Mesodermal cell (in vitro differentiated cells): ENCODE measurements at regions not wholly inside any gene's neighbourhood (a gene's known extent, or its start where the extent isn't known, plus 50 kb on each side); places are given as distances from the start of the nearest gene placed in this dataset.

Experiments used
- H3K27ac ChIP-seq: 2 replicates; pipeline ENCODE4 v1.7.0; 2013; ENCODE audit warnings: mild to moderate bottlenecking, low read depth, low read length, moderate library complexity; ENCODE audit not compliant: severe bottlenecking
- H3K36me3 ChIP-seq: 2 replicates; pipeline ENCODE4 v1.7.1; 2013; ENCODE audit warnings: mild to moderate bottlenecking, low read length, moderate library complexity; ENCODE audit not compliant: control insufficient read depth, insufficient read depth
- H3K4me1 ChIP-seq: one replicate; pipeline ENCODE4 v1.7.1; 2013; ENCODE audit warnings: mild to moderate bottlenecking, low read length; ENCODE audit not compliant: insufficient read depth, control insufficient read depth, poor library complexity, severe bottlenecking
- H3K4me3 ChIP-seq: 2 replicates; pipeline ENCODE4 v1.7.0; 2013; ENCODE audit warnings: low read length, control low read depth, mild to moderate bottlenecking; ENCODE audit not compliant: insufficient read depth, poor library complexity, severe bottlenecking; ENCODE audit errors: extremely low read depth
- H3K9me3 ChIP-seq: 2 replicates; pipeline ENCODE4 v1.7.1; 2013; ENCODE audit warnings: mild to moderate bottlenecking, low read length, moderate library complexity; ENCODE audit not compliant: control insufficient read depth
- WGBS, 2 experiments: methylation state at CpG; one replicate each; pipeline ENCODE4 v1.1.5; 2013; ENCODE audit warnings: missing lambda C conversion rate in 2 of 2; ENCODE audit not compliant: insufficient coverage in 2 of 2; 5-methylcytosine and 5-hydroxymethylcytosine counted together

DNA sequence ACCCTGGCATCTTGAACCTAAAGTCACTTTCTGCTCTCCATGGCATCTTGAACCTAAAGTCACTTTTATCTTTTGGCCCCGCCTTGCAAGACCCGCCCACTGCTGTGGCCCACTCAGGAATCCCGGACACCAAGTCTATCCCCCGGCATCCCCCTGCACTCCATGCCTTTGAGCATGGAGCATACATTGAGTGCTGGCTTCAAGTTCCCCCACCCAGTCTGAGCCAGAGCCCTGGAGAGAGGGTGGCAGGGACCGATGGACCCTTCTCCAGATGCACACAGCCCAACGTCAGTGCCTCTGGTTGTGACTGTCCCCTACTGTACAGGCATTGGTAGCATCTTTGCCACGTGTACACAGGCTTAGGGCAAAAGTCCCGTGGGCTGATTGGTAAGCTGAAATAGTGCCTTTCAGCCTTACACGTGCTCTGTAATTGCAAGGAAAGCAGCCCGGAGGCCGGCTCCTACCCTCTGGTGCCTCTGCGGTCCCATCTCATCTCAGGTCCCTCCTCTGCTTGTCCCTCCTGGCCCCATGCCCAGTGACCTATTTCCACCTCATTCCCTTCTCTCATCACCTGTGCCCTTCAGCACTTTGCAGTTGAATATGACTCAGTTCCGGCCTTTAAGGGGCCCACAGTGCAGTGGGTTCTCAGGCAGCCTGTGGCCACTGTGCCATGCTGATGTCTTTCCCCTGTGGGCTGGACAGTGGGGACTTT, 154.0 kb downstream of the INHBB start:
- Histone ChIP-seq H3K4me3 (no peak overlapping the region), H3K4me1 (no peaks in the 10 kb centered on the region), H3K9me3 (no peaks in the 10 kb centered on the region), H3K27ac (no peak overlapping the region), H3K36me3 (no peaks in the 10 kb centered on the region)
- 83 to 89% methylated on average over 13 of the region's 13 CpGs for WGBS, 2 experiments

DNA sequence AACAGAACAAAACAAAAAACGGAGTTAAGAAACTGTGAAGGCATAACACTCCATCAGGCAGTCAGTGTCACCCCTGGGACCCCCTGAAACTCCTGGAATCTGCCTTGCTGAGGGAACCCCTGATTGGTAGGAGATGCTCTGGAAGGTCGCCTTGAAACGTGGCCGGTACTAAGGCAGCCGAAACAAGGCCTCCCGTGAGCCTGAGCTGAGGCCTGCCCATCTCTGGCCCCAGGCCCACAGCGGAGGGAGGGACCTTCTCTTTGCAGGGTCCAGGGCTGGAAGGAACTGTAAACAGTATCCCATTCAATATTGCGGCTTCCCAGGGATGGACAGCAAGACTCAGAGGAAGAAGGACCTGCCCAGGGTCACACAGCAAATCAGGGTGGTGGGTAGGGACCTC, 155.7 kb downstream of the INHBB start:
- Histone ChIP-seq H3K9me3 (no peaks in the 10 kb centered on the region), H3K4me3 (no peak overlapping the region), H3K27ac (no peak overlapping the region), H3K4me1 (no peaks in the 10 kb centered on the region), H3K36me3 (no peaks in the 10 kb centered on the region)
- 85 to 86% methylated on average over 7 to 8 of the region's 8 CpGs for WGBS, 2 experiments

DNA sequence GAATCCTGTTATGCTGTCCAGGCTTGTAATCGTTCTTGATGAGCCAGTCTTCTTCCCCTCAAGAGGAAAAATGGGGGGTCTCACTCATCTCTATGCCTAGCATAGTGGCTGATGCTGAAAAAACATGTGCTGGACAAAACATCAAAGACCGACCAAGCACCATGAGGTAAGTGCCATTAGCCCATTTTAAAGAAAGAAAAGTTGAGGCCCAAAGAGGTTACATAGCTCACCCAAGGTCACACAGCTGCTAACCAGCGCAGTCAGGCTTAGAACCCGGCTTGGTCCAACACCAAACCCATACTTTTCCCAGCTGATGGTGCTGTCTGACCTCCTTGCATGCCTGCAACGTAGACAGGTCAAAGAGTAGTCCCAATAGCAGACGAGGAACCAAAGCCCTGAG, 156.4 kb downstream of the INHBB start:
- no peaks in the 10 kb centered on the region for H3K9me3 ChIP-seq
- no peak overlapping the region for H3K4me3 ChIP-seq
- WGBS, 2 experiments = 73 to 98% methylated on average over 4 to 6 of the region's 6 CpGs
- no peaks in the 10 kb centered on the region for H3K4me1 ChIP-seq
- no peaks in the 10 kb centered on the region for H3K36me3 ChIP-seq
- no peak overlapping the region for H3K27ac ChIP-seq

DNA sequence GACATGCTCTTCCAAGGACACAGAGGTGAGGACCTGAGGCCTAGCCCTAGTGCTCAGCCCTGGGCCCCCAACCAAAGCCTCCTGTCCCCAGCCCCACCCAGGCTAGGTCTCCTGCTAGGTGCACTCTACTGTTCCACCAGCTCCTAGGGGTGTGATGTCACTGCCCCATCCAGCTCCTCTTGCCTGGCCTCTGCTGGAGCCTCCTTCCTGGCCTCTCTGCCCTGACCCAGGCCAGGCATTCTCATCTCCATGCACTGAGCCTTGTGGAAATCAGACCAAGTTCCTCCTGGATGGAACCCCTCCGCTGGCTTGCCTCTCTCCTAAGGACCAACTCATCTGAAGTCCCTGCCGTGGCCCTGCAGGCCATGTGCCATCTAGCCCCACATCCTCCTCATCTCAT, 156.8 kb downstream of the INHBB start:
- Histone ChIP-seq H3K4me1 (no peaks in the 10 kb centered on the region), H3K9me3 (no peaks in the 10 kb centered on the region), H3K36me3 (no peaks in the 10 kb centered on the region), H3K27ac (no peak overlapping the region), H3K4me3 (no peak overlapping the region)
- WGBS, 2 experiments = 83 to 100% methylated on average over 2 of the region's 2 CpGs

DNA sequence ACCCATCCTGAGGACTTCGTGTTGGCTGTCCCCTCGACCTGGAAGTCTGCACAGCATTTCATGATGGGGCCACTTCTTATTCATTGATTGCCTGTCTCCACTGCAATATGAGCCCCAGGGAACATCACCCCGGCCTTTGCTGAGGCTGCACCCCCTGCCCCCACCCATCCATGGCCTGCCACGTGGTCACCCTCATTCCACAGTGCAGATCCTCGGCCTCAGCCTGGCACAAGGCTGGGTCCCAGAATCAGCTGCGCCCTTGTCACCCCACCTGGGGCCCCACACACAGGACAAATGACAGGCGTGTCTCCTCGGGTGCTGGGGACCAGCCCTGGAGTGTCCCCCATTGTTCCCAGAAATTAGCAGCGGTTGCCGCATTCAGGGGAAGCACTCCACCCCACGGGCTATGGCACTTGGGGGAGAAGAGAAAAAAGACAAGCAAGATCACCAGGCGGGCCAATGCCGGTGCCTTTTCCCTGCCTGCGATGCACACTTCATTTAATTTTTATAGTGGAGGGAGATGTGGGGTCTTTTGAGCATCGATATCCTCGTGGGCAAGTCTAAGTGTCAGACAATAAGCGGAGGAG, 157.4 kb downstream of the INHBB start:
- H3K9me3 ChIP-seq = no peaks in the 10 kb centered on the region
- H3K4me3 ChIP-seq = no peak overlapping the region
- whole genome bisulfite sequencing, 2 experiments = 92% methylated on average over 15 to 16 of the region's 17 CpGs
- no peak overlapping the region for H3K27ac ChIP-seq
- no peaks in the 10 kb centered on the region for H3K4me1 ChIP-seq
- H3K36me3 ChIP-seq = no peaks in the 10 kb centered on the region

DNA sequence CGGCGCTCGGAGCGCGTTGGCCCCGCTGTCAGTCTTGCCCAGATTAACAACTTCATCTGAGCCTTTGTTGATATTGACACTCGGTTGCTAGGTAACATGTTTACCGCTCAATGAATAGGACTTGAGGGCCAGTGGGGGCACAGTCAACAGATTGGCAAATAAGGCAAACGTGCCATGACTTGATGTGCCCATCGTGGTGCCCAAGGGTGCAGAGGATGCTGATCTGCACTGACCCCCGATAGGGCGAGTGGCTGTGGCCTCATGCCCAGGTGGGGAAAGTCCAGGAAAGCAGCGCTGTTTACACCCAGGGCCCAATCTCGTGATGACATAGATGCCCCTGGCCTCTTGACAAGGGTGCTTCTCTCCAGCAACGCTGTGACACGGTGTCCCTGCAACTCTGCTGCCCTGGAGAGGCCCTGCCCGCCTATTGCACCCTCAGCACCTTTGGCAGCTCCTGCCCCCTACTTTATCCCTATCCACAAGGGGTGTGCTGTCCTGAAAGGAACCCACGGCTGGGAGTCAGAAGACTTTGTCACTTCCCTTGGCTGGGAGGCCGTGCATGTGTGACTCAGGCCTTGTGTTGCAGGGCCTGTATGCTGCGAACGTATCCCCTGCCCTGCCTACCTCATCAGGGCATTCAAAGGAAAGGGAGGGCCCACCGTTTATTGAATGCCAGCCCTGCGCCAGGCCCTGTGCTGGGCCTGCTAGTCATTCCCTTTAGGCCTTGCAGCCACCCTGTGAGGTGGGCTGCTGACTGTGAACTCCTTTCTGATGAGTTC, 158.0 kb downstream of the INHBB start:
- Histone ChIP-seq H3K4me1 (no peaks in the 10 kb centered on the region), H3K27ac (no peak overlapping the region), H3K4me3 (no peak overlapping the region), H3K9me3 (no peaks in the 10 kb centered on the region), H3K36me3 (no peaks in the 10 kb centered on the region)
- WGBS, 2 experiments = 83 to 87% methylated on average over 21 to 22 of the region's 23 CpGs

DNA sequence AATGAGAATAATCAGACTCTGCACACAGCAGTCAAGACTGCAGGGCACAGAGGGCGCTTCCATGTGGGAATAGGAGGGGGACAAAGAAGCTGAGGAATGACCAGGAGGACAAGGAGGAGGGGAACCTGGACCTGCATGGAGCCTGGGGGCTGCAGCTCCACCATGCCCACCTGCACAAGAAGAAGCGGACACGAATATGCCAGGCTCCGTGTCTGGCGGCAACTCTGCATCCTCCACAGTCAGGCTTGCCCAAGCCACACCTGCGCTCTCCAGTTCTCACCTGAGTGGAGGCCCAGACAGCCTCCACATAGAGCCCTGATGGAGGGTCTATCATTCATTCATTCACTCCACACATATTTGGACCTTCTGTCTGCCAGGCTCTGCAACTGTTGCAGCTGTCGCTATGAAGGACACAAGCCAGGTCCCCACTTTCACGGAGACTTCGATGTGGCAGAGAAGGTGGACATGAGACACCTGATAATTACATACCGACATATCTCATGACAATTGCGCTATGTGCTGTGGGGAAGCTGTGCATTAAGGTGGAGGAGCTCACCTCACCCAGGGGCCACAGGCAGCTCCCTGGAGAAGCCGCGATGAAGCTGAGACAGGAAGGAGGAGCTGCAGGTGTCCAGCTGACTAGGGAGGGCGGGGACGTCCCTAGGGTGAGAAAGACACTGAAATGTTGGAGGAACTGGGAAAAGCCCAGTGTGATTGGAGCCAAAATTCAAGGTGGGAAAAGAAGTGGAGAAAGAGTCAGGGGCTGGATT, 159.2 kb downstream of the INHBB start:
- H3K4me1 ChIP-seq = no peaks in the 10 kb centered on the region
- no peak overlapping the region for H3K27ac ChIP-seq
- 92% methylated on average over 9 to 15 of the region's 15 CpGs for WGBS, 2 experiments
- no peaks in the 10 kb centered on the region for H3K36me3 ChIP-seq
- no peak overlapping the region for H3K4me3 ChIP-seq
- no peaks in the 10 kb centered on the region for H3K9me3 ChIP-seq

DNA sequence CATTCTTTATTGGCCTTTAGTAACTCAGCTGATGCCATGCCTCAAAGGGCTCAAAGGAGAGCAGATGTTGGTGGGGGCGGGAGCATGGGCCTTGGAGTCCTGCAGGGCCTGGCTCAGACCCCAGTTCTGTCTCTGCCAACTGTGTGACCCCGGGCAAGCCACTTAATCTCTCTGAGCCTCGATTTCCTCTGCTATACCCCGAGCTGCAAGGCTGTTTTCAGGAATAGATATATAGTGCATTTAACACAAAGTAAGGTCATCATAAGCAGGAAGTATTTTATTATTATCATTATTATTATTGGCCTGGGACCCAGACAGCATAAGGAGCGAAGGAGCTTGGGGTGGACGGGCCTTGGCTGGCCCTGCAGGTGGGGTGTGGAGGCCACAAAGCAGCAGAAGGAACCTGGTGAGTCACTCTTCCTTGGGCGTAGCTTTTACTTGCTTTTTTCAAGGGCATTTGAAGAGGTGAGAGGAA, 162.7 kb downstream of the INHBB start:
- Histone ChIP-seq H3K4me3 (no peak overlapping the region), H3K27ac (no peak overlapping the region), H3K36me3 (no peaks in the 10 kb centered on the region), H3K9me3 (no peaks in the 10 kb centered on the region), H3K4me1 (peaks cover 3% of the 10 kb centered on the region)
- WGBS, 2 experiments = 91 to 96% methylated on average over 4 to 6 of the region's 7 CpGs

DNA sequence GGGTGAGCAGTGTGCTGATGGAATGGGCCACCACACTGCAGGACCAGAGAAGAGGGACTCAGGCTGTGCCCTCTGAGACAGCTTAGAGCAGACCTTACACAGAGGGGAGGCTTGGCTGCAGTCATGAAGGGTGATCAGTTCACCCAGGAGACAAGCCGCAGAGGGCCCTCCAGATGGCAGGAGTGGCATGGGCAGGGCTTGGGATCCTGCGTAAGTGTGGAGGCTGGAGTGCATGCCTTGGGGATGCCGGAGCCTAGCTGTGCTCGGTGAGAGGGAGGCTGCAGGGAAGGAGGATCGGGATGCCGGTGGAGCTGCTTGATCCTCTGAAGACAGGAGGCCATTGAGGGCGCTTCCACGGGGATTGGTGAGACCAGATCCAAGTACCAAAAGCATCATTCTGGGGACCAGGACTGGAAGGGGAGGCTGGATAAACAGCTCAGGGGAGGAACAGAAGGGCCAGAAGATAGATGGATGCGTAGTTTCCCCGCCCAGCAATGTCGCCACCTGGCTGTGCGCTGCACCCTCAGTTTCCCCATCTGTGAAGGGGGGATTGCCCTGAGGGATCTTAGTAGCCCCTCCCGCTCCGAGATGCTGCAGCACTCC, 163.4 kb downstream of the INHBB start:
- no peaks in the 10 kb centered on the region for H3K36me3 ChIP-seq
- H3K4me1 ChIP-seq = peaks cover 3% of the 10 kb centered on the region
- H3K4me3 ChIP-seq = no peak overlapping the region
- no peaks in the 10 kb centered on the region for H3K9me3 ChIP-seq
- no peak overlapping the region for H3K27ac ChIP-seq
- WGBS, 2 experiments = 91 to 92% methylated on average over 12 to 14 of the region's 14 CpGs
